Tibial nerve (tissue), 3 donors: ENCODE measurements at regions not wholly inside any gene's neighbourhood (a gene's known extent, or its start where the extent isn't known, plus 50 kb on each side); places are given as distances from the start of the nearest gene placed in this dataset.

Experiments used
- POLR2A ChIP-seq, 2 donors: fragments of 450-650 bp; IDR thresholded peaks; one replicate each; pipeline ENCODE4 v1.6.1; 2017; ENCODE audit warnings: antibody characterized with exemption in 2 of 2, mild to moderate bottlenecking in 2 of 2, moderate library complexity in 2 of 2
- TF ChIP-seq, protein P1 (sequence below), 5 experiments: fragments of 200-600 bp in 3 of 5; fragments of 450-650 bp in 2 of 5; sonication (generic) in 3 of 5; IDR thresholded peaks; one replicate each; pipeline ENCODE4 v1.5.1; 2016 to 2019; ENCODE audit warnings: antibody characterized with exemption in 5 of 5, mild to moderate bottlenecking in 3 of 5, moderate library complexity in 2 of 5

DNA sequence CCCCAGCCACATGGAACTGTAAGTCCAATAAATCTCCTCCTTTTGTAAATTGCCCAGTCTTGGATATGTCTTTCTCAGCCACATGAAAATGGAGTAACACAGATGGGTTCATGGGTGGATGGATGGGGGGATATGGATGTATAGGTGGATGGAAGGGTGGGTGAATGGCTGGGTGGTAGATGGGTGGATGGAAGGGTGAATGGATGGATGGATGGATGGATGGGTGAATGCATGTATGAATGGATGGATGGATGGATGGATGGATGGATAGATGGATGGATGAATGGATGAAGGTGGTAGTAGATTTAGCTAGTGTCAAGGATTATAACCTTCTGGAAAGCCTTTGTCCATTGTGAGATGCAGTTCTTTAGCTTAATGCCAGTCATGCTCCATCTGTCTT lies 146.1 kb upstream of the ATP2B2 start:
- TF ChIP-seq, protein P1, sequence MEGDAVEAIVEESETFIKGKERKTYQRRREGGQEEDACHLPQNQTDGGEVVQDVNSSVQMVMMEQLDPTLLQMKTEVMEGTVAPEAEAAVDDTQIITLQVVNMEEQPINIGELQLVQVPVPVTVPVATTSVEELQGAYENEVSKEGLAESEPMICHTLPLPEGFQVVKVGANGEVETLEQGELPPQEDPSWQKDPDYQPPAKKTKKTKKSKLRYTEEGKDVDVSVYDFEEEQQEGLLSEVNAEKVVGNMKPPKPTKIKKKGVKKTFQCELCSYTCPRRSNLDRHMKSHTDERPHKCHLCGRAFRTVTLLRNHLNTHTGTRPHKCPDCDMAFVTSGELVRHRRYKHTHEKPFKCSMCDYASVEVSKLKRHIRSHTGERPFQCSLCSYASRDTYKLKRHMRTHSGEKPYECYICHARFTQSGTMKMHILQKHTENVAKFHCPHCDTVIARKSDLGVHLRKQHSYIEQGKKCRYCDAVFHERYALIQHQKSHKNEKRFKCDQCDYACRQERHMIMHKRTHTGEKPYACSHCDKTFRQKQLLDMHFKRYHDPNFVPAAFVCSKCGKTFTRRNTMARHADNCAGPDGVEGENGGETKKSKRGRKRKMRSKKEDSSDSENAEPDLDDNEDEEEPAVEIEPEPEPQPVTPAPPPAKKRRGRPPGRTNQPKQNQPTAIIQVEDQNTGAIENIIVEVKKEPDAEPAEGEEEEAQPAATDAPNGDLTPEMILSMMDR (IDR thresholded peaks at IDR 0.05) = no peak
- no peak for TF ChIP-seq POLR2A (IDR thresholded peaks at IDR 0.05)
